GM19238 (cell line): ENCODE measurements at regions not wholly inside any gene's neighbourhood (a gene's known extent, or its start where the extent isn't known, plus 50 kb on each side); places are given as distances from the start of the nearest gene placed in this dataset.
"Not testable (repeated sequence)": the region's sequence is repeated elsewhere in the genome, so short reads cannot be mapped to it uniquely, and the experiment has no call there.

Experiments
- DNase-seq: peaks from one replicate; pipeline ENCODE4 v3.0.0; 2011; ENCODE audit warnings: low spot score; ENCODE audit not compliant: insufficient read length

DNA sequence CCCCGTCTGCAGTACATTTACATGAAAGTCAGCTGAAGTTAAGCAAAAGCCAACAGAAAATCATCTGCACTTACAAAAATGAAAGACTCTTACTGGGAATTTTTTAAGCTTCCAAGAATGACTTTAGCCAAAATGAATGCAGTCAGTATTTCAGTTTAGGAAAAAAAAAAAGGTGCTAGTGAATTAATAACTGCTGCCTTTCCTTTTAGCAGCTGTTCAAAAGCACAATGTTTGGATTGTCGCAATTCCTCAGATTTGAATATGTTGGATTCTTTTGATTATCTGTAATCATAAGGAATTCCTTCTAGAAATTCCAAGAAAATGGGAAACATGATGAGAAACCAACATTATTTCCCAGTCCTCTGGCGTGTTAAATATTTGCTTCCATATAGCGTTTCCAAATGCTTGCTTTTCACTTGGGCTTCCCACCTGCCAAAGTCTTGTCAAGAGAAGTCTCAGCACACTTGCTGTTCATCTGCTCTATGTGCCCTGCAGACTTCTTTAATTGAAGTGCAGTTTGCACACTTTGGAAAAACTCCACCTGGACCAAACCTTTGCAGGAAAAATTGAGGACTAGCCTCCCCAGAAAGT is 653.0 kb upstream of the SLC39A10 start:
- DNase-seq, result no peak

DNA sequence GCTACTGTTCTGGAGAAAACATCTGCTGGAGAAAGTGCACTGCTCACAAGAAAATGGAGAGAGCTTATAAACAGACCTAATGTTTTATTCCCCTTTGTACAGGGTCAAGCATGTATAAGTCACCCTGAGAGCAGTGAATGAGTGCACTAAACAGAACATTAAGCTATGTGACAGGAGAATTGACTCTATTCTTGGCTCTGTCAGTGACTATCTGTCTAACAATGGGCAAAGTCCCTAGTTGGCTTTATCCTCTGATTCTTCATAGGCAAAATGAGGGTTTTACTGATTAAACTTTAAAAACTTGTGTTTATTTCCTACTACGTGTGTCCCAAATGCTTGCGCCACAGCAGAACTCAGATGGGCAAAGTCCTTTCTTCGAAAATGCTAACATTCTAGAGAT is 655.1 kb upstream of the SLC39A10 start:
- DNase-seq, result no peak

DNA sequence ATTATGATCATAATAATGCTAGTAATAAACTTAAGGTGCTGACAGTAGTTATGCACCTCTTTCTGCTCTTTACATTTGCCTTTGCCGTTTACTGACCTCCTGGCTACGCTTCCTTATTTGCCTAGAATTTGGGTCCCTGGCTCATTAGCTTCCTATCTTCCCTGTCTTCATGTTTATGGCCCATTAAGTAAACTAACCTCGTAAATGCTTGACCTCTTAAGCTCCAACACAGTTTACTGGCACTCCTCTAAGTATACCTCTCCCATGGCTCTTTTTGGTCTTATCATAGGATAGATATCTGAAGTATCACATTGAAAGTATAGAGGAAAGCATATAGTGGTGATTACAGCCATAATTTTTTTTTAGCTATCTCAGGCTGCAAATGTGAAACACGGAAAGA is 657.3 kb upstream of the SLC39A10 start:
- no peak for DNase-seq

DNA sequence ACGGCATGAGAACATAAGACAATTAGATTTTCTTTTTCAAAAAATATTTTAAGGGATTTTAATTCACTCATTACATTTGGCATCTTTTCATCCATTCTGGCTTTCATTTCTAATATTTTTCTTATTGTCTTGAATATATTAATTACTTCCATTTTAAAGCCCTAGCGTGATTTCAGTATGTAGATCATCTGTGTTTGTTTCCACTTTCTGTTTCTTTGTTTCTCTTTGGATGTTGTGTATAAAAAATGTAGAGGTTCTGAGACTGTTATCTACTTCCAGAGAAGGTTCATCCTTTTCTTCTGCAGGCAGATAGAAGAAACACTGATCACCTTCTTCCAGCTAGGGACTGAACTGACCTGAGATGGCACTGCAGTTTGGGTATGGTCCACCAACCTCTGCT is 664.4 kb upstream of the SLC39A10 start:
- no peak for DNase-seq

DNA sequence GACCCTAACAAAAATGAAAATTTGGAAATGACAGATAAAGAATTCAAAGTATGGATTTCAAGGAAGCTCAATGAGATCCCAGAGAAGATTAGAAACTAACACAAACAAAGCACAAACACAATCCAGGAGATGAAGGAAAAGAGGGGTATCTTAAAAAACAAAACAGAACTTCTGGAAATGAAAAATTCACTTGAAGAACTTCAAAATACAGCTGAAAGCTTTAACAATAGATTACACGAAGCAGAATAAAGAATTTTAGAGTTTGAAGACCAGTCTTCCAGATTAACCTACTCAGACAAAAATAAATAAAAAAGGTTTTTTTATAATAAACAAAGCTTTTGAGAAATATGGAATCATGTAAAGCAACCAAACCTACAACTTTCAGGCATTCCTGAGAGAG is 671.8 kb upstream of the SLC39A10 start:
- no peak for DNase-seq

DNA sequence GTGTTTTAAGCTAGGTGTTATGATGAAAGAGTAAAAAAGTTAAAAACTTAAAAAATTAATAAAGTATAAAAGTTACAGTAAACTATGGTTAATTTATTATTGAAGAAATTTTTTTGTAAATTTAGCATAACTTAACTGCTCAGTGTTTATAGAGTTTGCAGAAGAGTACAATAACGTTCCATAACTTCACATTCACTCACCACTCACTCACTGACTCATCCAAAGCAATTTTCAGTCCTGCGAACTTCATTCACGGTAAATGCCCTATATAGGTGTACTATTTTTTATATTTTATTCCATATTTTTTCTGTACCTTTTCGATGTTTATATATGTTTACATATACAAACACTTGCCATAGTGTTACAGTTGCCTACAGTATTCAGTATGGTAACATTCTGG is 694.8 kb upstream of the SLC39A10 start:
- DNase-seq, result no peak

DNA sequence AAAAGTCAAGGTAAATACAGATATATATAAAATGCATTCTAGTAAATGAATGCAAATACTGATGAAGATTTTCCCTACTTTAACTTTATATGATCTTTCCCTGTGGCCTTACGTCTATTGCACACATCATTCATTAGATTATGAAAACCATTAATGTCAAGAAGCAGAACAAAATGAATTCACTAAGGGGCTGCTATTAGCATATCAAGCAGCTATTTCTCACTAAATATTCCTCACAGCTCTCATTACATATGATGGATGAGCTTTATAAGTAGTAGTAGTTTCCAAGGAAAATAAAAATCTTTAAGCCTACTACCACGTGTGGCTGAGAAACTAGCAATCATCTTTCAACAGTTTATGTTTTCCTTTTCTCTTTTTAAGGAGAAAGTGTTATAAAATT is 702.8 kb upstream of the SLC39A10 start:
- no peak for DNase-seq

DNA sequence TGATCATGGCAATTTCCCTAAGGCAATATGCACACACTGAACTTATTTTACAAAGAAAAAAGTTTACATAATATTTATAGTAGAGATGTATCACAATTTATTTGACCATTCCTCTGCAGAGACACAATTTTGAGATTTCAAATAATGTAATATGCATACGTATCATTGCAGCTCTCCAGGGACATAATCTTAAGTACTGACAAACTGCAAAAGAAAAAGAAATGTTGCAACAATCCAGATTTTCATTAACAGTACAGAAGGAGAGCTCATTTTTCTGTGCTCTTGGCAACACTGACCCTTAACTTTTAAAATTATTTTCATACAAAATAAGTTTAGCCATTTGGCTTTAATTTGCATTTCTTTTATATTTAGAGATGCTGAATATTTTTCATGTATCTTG is 710.2 kb upstream of the SLC39A10 start:
- no peak for DNase-seq

DNA sequence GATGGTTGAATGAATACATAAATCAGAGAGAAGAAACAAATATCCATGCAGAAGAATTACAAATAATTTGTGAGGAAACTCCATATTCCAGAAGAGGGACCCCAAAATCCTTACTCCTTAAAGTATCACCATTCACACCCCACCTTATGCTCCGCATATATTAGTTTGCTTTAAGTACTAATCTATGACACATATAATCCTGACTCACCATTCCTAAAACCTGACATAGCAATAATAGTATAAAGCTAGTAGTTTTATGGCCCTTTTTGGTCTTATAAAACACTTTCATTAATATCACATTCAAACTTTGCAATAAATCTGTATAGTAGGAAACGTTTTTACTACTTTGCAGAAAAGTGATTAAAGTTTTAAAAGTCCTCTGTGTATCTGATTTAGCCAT is 719.0 kb upstream of the SLC39A10 start:
- no peak for DNase-seq

DNA sequence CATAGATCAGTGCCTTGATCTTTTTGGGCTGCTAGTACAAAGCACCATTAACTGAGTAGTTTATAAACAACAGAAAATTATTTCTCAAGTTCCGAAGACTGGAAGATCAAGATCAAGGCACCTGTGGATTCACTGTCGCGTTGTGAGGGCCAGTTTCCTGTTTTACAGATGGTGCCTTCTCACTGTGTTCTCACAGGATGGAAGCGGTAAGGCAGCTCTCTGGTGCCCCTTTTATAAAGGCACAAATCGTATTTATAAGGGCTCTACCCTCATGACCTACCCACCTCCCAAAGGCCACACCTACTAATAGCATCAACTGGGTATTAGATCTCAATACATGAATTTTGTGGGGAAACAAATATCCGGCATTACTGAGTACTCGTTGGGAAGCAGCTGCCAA is 729.5 kb upstream of the SLC39A10 start:
- no peak for DNase-seq

DNA sequence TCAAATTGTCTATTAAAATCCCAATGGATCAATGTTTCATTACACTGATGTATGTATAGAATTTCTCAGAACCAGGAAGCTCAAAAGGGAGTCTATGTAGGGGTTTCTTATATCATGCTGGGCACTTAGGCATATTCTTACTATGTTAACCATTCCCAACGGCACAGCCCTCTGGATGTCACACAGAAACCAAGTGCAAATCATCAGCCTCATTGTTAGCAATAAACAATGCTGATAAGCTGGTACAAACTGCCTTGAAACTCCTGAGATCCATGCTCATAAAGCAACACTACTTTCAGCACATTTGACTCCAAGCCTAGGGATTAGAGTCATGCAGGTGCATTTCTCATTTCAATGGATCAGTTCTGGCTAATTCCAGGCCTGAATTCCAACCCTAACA is 730.2 kb upstream of the SLC39A10 start:
- DNase-seq, result no peak

DNA sequence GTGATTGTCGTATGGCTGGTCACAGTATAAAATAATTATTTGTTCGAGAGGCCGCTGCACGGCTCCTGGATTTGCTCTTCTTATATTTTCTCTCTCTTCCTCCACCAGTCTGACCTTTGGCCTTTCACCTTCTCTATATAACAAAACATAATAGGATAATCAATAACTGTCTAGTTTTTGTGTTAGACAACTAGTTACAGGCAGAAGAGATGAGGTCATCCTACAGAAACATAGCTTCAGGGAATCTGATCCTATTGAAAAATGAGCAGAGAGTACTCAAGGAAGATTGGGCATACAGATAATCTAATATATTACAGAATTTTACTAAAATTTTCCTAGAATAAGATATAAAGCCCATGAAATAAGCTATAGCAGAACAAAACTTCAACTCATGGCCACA is 731.3 kb upstream of the SLC39A10 start:
- DNase-seq, result no peak

DNA sequence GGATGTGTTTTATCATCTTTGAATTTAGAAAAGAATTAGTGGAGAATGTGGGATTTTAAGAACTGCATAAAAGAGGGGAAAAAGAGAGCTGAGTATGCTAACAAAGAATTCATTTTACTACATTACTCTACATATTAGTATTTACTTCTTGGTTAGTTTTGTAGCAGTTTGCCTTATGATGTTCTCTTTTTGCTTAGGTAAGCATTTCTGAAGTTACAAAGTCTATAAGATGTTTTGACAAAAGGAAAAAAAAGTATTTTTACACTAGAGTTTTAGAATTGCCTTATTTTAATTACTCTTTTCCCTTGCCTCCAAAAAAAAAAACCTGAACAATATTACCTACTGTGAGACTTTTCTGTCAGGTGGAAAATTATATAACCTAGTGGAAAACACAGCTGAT is 739.5 kb upstream of the SLC39A10 start:
- no peak for DNase-seq

DNA sequence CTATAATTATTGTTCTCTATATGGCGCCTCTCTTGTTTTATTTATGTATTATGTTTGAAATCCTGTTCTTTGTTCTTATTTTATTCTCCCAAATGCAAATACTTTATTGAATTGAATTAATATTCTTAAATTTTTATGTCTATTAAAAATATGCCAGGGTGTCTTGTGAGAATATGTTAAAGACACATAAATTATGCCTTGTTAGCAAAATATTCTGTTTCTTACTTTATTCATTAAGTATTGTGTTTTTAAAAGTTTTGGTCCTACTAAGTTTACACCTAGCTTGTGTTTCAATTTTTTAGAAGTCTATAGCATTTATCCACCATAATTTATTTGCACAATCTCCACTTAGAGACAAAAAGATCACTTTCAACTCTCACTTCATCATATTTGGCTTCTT is 741.5 kb upstream of the SLC39A10 start:
- no peak for DNase-seq

DNA sequence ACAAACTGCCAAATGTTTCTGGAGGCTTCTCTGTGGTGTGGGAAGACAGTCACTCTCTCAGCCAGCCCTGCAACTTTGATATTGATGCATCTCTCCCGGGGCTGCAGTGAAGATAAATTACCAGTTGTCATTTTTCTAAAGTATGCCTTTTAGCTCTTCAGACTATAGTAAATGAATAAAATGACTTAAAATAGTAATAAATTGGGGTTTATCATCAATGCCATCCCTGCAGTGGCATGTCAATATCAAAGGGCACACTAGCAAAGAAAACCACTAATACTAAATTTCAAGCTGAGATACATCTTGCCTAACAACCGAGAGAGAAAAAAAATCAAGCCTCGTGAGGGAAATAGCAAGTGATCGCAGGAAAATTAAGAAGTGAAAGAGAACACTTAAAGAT is 749.5 kb upstream of the SLC39A10 start:
- DNase-seq, result no peak

DNA sequence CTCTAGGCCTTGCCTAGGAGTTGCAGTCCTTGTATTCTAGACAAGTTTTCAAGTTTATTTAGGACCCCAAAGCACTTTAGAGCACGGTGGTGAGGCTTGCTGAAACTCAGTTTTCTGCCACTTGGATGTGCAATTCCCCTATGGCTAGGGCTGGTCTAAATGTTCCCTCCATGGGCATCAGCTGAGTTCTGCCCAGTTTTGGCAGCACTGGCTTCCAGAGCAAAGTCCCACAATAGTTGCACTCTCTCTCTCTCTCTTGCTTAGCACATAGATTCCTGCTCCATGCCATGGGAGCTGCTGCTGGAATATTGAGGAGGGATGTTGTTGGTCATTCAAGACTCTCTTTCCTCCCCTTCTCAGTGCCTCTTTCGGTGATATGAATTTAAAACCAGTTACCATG is 760.2 kb upstream of the SLC39A10 start:
- DNase-seq, result no peak

DNA sequence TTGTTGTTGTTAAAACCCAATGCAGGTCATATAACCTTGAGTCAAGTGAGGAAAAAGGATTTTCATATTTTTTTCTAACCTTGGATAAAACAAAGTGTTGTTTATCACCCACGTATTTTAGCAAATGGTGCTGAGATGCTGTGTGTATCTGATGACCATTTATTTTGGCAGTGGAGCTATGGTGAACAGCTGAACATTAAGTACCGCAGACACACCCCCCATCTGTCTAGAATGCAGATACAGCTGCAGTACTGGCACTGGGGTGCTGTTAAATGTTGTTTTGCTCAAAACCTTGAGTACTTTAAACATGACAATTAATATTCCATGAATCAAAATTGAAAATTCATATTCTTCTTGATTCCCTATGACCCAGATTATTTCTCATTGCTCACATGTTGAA is 773.3 kb upstream of the SLC39A10 start:
- DNase-seq, result no peak

DNA sequence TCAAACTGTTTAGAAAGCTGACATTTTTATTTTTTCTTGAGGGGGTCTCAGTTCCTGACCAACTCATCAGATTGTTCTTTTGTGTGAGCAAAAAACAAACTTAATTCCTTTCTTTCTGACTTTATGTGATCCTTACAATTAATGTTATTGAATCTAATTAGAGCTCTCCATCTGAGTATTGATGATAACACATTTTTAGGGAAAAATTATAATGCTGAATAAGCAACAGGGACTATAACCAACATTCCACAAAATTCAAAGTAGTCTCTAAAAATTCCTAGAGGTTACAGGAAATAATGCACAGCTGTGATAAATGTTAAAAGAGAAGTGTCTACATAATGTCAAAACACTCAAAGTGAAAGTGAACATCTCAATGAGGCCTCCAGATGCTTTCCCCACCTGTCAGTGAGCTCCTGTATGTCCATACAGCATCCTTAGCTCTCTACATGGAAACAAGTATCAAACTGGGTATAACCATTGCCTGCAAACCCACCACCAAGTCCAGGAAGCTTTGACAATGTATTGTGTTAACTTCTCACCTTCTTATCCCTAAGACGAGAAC is 786.0 kb upstream of the SLC39A10 start:
- DNase-seq, result no peak

DNA sequence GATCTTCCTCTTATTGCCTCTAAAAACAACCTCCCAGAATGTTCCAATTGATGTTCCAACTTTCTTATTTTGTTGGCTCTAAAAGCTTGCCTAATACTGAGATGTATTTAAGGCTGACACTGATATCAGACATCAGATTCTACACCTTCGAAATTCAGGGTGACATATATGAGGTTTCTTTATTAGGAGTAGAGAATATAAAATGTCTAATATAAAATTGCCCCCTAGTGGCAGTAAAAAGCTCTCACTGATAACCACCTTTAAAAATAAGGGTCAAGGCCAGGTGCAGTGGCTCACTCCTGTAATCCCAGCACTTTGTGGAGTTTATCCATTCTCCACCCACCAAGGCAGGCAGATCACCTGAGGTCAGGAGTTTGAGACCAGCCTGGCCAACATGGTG is 789.7 kb upstream of the SLC39A10 start:
- no peak for DNase-seq

DNA sequence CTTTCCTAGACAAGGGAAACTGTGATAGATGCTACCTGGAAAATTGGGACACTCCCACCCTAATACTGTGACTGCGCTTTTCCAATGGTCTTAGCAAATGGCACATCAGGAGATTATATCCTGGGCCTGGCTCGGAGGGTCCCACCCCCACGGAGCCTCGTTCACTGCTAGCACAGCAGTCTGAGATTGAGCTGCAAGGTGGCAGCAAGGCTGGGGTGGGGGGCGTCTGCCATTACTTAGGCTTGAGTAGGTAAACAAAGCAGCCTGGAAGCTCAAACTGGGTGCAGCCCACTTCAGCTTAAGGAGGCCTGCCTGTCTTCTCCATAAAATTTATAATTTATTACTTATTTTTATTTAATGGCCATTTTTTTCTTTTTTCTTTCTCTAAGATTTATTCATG is 802.1 kb upstream of the SLC39A10 start:
- no peak for DNase-seq

DNA sequence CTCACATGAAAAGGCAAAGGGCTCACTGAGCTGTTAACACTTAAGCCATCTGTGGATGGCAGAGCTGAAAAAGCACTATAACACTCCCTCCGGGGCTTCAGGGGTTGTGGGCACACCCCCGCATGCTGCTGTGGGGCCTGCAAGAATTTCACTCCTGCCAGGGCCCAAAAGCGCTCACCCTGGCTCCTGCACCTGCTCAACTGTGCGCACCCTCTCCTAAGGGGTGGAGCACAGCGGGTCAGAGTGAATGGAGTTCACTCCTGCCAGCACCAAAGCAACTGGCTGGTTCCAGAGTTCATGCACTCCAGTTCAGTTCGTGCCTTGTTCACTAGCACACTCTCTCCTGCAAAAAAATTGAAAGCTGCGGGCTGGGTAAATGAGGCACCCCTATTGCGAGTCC is 814.2 kb upstream of the SLC39A10 start:
- no peak for DNase-seq

DNA sequence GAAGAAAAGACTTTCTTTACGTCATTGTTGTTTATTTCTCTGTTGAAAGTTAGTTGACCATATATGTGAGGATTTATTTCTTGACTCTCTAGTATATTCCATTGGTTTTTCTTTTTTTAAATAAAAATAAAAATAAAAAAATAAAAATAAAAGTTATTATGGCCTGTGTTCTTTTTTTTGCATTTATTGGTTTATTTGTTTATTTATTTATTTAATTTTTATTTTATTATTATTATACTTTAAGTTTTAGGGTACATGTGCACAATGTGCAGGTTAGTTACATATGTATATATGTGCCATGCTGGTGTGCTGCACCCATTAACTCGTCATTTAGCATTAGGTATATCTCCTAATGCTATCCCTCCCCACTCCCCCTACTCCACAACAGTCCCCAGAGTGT is 822.7 kb upstream of the SLC39A10 start:
- DNase-seq, result not testable (repeated sequence)

DNA sequence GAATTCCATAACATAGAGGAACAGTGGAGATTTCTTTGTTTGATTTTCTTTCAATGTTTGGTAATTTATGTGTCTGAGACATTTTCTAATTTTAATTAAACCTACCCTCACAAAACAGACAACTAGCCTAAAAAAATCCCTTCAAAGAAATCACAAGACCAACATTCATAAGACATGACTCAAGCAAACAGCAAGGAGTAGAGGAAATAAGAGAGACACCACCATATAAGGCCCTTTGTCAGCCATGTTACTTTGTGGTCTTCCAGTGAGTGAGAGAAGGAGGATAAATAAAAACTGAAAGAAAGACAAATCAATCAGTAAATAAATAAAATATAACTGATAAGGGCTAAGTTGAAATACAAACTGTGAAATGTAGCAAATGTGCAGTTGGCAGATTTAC is 830.8 kb upstream of the SLC39A10 start:
- DNase-seq, result no peak

DNA sequence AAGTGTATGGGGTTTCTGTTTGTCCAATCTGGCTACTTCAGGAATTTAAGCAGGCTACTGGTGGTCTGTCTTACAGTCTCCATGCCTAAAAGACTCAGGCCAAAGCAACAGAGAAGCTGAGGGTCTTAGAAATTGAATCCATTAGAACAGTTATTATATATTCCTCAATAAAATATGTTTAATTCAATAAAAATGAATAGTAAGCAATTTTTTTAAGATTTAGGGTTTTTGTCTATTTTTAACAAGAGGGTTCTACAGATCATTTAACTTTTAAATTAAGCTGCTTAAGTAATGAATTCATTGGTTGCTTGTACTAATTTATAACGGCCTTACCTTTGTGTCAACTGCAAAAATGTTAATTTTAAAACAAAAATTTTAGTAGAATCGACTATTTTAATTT is 832.6 kb upstream of the SLC39A10 start:
- no peak for DNase-seq
